NCI-H187 (cell line): ENCODE measurements at regions not wholly inside any gene's neighbourhood (a gene's known extent, or its start where the extent isn't known, plus 50 kb on each side); places are given as distances from the start of the nearest gene placed in this dataset.
A peak's percentile ranks its signal among the peaks of the same experiment; 100 is the strongest.

Source experiments
- DNase-seq, 2 experiments: peaks; one replicate each; lab custom pipeline; 2025; lab: John Stamatoyannopoulos, UW

- DNase-seq = no peak
Observed at GRCh38 chr9:81390792-81391456, 298.4 kb downstream of the TLE1 start.

GRCh38 chr9:81389569-81389993, 299.8 kb downstream of the TLE1 start:
- DNase-seq = no peak

- DNase-seq = no peak
Observed at GRCh38 chr9:81388831-81389230, 300.5 kb downstream of the TLE1 start.

GRCh38 chr9:81387360-81388106, 301.8 kb downstream of the TLE1 start:
- no peak for DNase-seq

- no peak for DNase-seq
Observed at GRCh38 chr9:81384911-81385310, 304.4 kb downstream of the TLE1 start.

- no peak for DNase-seq
Observed at GRCh38 chr9:81382281-81382680, 307.1 kb downstream of the TLE1 start.

- DNase-seq = no peak
Observed at GRCh38 chr9:81381694-81382093, 307.7 kb downstream of the TLE1 start.

GRCh38 chr9:81380504-81381359, 308.6 kb downstream of the TLE1 start:
- no peak for DNase-seq

GRCh38 chr9:81379655-81380054, 309.7 kb downstream of the TLE1 start:
- no peak for DNase-seq

GRCh38 chr9:81377921-81378320, 311.4 kb downstream of the TLE1 start:
- no peak for DNase-seq

- no peak for DNase-seq
Observed at GRCh38 chr9:81377320-81377719, 312.0 kb downstream of the TLE1 start.

- DNase-seq = no peak
Observed at GRCh38 chr9:81375187-81376100, 313.9 kb downstream of the TLE1 start.

GRCh38 chr9:81374459-81375186, 314.7 kb downstream of the TLE1 start:
- no peak for DNase-seq

- no peak for DNase-seq
Observed at GRCh38 chr9:81373294-81373693, 316.1 kb downstream of the TLE1 start.

GRCh38 chr9:81372628-81373191, 316.6 kb downstream of the TLE1 start:
- no peak for DNase-seq

GRCh38 chr9:81371824-81372223, 317.5 kb downstream of the TLE1 start:
- no peak for DNase-seq

GRCh38 chr9:81370650-81371049, 318.7 kb downstream of the TLE1 start:
- peak; percentile 3 to 19 for DNase-seq

- no peak for DNase-seq
Observed at GRCh38 chr9:81370096-81370495, 319.3 kb downstream of the TLE1 start.

- no peak for DNase-seq
Observed at GRCh38 chr9:81369121-81369520, 320.2 kb downstream of the TLE1 start.

GRCh38 chr9:81363916-81364480, 325.3 kb downstream of the TLE1 start:
- no peak for DNase-seq
